Kidney (tissue), 13 donors: ENCODE measurements at regions not wholly inside any gene's neighbourhood (a gene's known extent, or its start where the extent isn't known, plus 50 kb on each side); places are given as distances from the start of the nearest gene placed in this dataset.

ENCODE experiments used
- DNase-seq, 5 donors: peaks; one replicate each; pipeline ENCODE4 v3.0.0-alpha.2; 2013 to 2020
- FAIRE-seq: peaks from 2 replicates; lab custom pipeline; 2012; peaks lifted over from hg19 to GRCh38; lab: Jason Lieb, UNC
- H3K27ac ChIP-seq, 2 donors: one replicate each; pipeline ENCODE4 v1.7.0; 2013; ENCODE audit warnings: low read depth in 2 of 2, low read length in 2 of 2, inconsistent platforms in 1 of 2
- H3K27me3 ChIP-seq: one replicate; pipeline ENCODE4 v1.7.1; 2013; ENCODE audit warnings: low read length, inconsistent platforms; ENCODE audit not compliant: control insufficient read depth, insufficient read depth
- H3K36me3 ChIP-seq, 3 donors: one replicate each; pipeline versions ENCODE4 v1.7.0 to v1.7.1; 2013; ENCODE audit warnings: low read length in 3 of 3, control low read depth in 1 of 3, inconsistent platforms in 1 of 3; ENCODE audit not compliant: insufficient read depth in 3 of 3, control insufficient read depth in 2 of 3
- H3K4me1 ChIP-seq, 3 donors: one replicate each; pipeline versions ENCODE4 v1.7.0 to v1.7.1; 2013; ENCODE audit warnings: low read length in 3 of 3, inconsistent platforms in 1 of 3, low read depth in 1 of 3; ENCODE audit not compliant: control insufficient read depth in 2 of 3, insufficient read depth in 2 of 3
- H3K4me3 ChIP-seq, 3 donors: one replicate each; pipeline versions ENCODE4 v1.7.0 to v1.8.1; 2013; ENCODE audit warnings: low read length in 3 of 3, control low read depth in 1 of 3, inconsistent platforms in 1 of 3
- H3K9ac ChIP-seq, 3 donors: one replicate each; pipeline versions ENCODE4 v1.7.0 to v1.7.1; 2013; ENCODE audit warnings: low read length in 3 of 3, control low read depth in 1 of 3, inconsistent platforms in 1 of 3
- H3K9me3 ChIP-seq, 3 donors: one replicate each; pipeline versions ENCODE4 v1.7.0 to v1.7.1; 2013; ENCODE audit warnings: low read length in 3 of 3, control low read depth in 1 of 3, inconsistent platforms in 1 of 3; ENCODE audit not compliant: control insufficient read depth in 2 of 3, insufficient read depth in 1 of 3
- intact Hi-C: fragments of 100-400 bp; cut with DNase I; formaldehyde crosslinking; loops from one replicate; pipeline ENCODE4 v1.11.1; 2022
- TF ChIP-seq, protein P1 (sequence below): IDR thresholded peaks from 3 replicates; pipeline ENCODE4 v1.5.1; 2012; ENCODE audit warnings: mild to moderate bottlenecking, moderate library complexity, borderline replicate concordance; ENCODE audit not compliant: insufficient read depth; ENCODE audit errors: extremely low read depth
- donor health status: control.
- donor health status: control.
- donor health status: control.
- donor health status: control.
- donor health status: control.
- donor health status: DM: yes; HTN: yes; CAD: no.
- donor health status: Normal renal cell carcinoma (clear cell type).

DNA sequence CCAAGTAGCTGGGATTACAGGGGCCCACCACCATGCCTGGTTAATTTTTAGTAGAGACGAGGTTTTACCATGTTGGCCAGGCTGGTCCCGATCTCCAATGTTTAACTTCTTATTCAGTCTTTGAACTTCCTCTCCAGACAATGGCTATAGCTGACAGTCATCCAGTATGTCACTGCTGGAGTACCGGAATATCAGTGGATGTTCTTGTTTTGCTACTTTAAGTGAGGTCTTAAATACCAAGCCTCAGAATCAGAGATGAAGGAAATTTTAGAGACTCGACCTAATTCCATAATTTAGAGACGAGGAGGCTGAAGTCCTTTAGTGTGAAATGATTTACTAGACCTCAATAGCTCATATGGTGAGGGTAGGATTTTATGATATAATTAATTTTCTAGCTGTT lies 294.8 kb upstream of the KLF6 start:
- Histone ChIP-seq H3K27me3 (no peaks in the 10 kb centered on the region), H3K4me1 (peaks cover 0 to 8% (median 0%) of the 10 kb centered on the region in 3 donors), H3K9me3 (no peaks in the 10 kb centered on the region), H3K4me3 (no peak overlapping the region), H3K36me3 (no peaks in the 10 kb centered on the region), H3K9ac (no peak overlapping the region), H3K27ac (no peak overlapping the region)
- intact Hi-C loops, result no loop called here
- FAIRE-seq (no peak), DNase-seq (no peak)
- TF ChIP-seq, protein P1, sequence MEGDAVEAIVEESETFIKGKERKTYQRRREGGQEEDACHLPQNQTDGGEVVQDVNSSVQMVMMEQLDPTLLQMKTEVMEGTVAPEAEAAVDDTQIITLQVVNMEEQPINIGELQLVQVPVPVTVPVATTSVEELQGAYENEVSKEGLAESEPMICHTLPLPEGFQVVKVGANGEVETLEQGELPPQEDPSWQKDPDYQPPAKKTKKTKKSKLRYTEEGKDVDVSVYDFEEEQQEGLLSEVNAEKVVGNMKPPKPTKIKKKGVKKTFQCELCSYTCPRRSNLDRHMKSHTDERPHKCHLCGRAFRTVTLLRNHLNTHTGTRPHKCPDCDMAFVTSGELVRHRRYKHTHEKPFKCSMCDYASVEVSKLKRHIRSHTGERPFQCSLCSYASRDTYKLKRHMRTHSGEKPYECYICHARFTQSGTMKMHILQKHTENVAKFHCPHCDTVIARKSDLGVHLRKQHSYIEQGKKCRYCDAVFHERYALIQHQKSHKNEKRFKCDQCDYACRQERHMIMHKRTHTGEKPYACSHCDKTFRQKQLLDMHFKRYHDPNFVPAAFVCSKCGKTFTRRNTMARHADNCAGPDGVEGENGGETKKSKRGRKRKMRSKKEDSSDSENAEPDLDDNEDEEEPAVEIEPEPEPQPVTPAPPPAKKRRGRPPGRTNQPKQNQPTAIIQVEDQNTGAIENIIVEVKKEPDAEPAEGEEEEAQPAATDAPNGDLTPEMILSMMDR, result no peak

DNA sequence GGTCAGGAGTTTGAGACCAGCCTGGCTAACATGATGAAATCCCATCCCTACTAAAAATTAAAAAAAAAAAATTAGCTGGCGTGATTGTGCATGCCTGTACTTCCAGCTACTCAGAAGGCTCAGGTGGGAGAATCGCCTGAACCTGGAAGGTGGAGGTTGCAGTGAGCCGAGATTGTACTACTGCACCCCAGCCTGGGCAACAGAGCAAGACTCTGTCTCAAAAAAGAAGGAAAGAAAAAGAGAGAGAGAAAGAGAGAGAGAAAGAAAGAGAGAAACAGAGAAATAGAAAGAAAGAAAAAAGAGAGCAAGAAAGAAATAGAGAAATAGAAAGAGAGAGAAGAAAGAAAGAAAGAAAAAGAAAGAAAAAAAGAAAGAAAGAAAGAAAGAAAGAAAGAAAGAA lies 292.8 kb upstream of the KLF6 start:
- Histone ChIP-seq H3K36me3 (no peaks in the 10 kb centered on the region), H3K4me3 (no peak overlapping the region), H3K9ac (no peak overlapping the region), H3K27ac (no peak overlapping the region), H3K27me3 (no peaks in the 10 kb centered on the region), H3K4me1 (peaks cover 0 to 6% (median 0%) of the 10 kb centered on the region in 3 donors), H3K9me3 (no peaks in the 10 kb centered on the region)
- DNase-seq (no peak), FAIRE-seq (no peak)
- intact Hi-C loops, result no loop called here
- TF ChIP-seq, protein P1, result no peak

DNA sequence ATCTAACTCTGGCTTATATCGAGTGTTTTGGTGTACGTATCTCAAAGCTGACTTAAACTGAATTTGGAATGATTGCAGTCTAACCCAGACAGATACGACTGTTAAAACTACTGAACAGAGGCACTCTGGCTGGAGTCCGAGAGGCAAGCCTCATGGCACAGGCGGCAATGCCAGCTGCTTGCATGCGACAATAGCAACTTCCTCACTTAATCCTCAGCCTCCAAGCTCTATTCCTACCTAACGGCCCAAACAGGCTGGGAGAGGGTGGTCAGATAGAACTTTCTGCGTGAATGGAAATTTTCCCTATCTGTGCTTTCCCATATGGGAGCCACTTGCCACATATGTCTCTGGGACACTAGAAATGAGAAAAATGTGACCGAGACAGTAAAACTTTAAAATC lies 292.0 kb upstream of the KLF6 start:
- H3K36me3 ChIP-seq, result no peaks in the 10 kb centered on the region
- no peaks in the 10 kb centered on the region for H3K27me3 ChIP-seq
- intact Hi-C loops, result no loop called here
- H3K4me3 ChIP-seq, result no peak overlapping the region
- no peaks in the 10 kb centered on the region for H3K9me3 ChIP-seq
- H3K27ac ChIP-seq, result no peak overlapping the region
- no peak overlapping the region for H3K9ac ChIP-seq
- TF ChIP-seq, protein P1, result no peak
- H3K4me1 ChIP-seq, result peaks cover 0 to 3% (median 0%) of the 10 kb centered on the region in 3 donors
- no peak for FAIRE-seq
- DNase-seq, result no peak

DNA sequence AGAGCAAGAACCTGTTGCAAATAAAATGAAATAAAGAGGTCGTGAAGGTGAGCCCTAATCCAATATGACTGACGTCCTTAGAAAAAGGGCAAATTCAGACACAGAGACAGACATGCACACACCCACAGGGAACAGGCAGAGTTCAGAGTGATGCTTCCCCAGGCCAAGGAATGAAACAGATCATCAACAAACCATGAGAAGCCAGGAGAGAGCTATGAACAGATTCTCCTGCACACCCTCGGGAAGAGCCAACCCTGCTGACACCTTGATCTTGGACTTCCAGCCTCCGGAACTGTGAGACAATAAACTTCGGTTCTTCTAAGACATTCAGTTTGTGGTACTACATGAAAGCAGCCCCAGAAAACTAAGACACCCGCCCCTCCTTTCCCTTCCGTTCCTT lies 290.4 kb upstream of the KLF6 start:
- H3K27me3 ChIP-seq, result no peaks in the 10 kb centered on the region
- FAIRE-seq, result no peak
- no peak overlapping the region for H3K4me3 ChIP-seq
- no peak for DNase-seq
- no peak overlapping the region for H3K9ac ChIP-seq
- H3K36me3 ChIP-seq, result no peaks in the 10 kb centered on the region
- H3K27ac ChIP-seq, result no peak overlapping the region
- H3K9me3 ChIP-seq, result no peaks in the 10 kb centered on the region
- H3K4me1 ChIP-seq, result no peaks in the 10 kb centered on the region
- intact Hi-C loops, result no loop called here
- TF ChIP-seq, protein P1, result no peak
